ENCODE measurements at regions not wholly inside any gene's neighbourhood (a gene's known extent, or its start where the extent isn't known, plus 50 kb on each side); places are given as distances from the start of the nearest gene placed in this dataset.

GRCh38 chr2:217151509-217152206 lies 291.8 kb upstream of the TNP1 start:
- Histone ChIP-seq H3K79me2 (replicated peaks; ENCODE audit: insufficient read depth) (no peaks in the 10 kb centered on the region), H3K9me2 (ENCODE audit: insufficient read depth) (no peaks in the 10 kb centered on the region; the same call in 1 of the 2 replicates), H3K27me3 (ENCODE audit: insufficient read depth) (no peaks in the 10 kb centered on the region), H3K4me1 (ENCODE audit: insufficient read depth) (no peaks in the 10 kb centered on the region), H3F3A (replicated peaks; ENCODE audit: low read depth) (no peaks in the 10 kb centered on the region), H2AFZ (no peak overlapping the region), H3K4me3 (no peak overlapping the region), H3K36me3 (ENCODE audit: insufficient read depth) (no peaks in the 10 kb centered on the region), H4K20me1 (replicated peaks; ENCODE audit: insufficient read depth) (no peaks in the 10 kb centered on the region), H3K27ac (ENCODE audit: low read depth) (no peak overlapping the region), H3K4me2 (no peak overlapping the region)
- no peak overlapping the region for H3K27ac Mint-ChIP-seq
- H3K36me3 Mint-ChIP-seq (ENCODE audit: low read depth) = no peaks in the 10 kb centered on the region
- TF ChIP-seq CTCF (conservative IDR thresholded peaks at IDR 0.05; ENCODE audit: low read depth in 2 of 2) (no peak), ZNF462 (CRISPR knock-in tag; IDR thresholded peaks at IDR 0.05) (no peak), POLR2AphosphoS5 (IDR thresholded peaks at IDR 0.05; ENCODE audit: low read depth) (no peak), EZH2phosphoT487 (IDR thresholded peaks at IDR 0.05; ENCODE audit: unreplicated experiment) (no peak), ZNF331 (CRISPR knock-in tag; IDR thresholded peaks at IDR 0.05; ENCODE audit: low read depth) (no peak), STAT1 (IDR thresholded peaks at IDR 0.05; ENCODE audit: unreplicated experiment) (no peak), REST (IDR thresholded peaks at IDR 0.05; ENCODE audit: unreplicated experiment) (no peak), CREB1 (CRISPR knock-in tag; IDR thresholded peaks at IDR 0.05; ENCODE audit: low read depth) (no peak), NANOG (IDR thresholded peaks at IDR 0.05; ENCODE audit: borderline replicate concordance) (no peak), JUNB (IDR thresholded peaks at IDR 0.05; ENCODE audit: unreplicated experiment) (no peak)
- peaks cover 2% of the 10 kb centered on the region for H3K27me3 Mint-ChIP-seq (ENCODE audit: insufficient read depth, low read depth, poor library complexity)
- ATAC-seq = no peak
- DNase-seq (ENCODE audit: low spot score) = no peak
- no peaks in the 10 kb centered on the region for H3K4me1 Mint-ChIP-seq
- no peaks in the 10 kb centered on the region; the same call in 2 of the 3 replicates for H3K9me3 Mint-ChIP-seq
- H3K4me3 Mint-ChIP-seq = no peak overlapping the region
